ENCODE measurements at regions not wholly inside any gene's neighbourhood (a gene's known extent, or its start where the extent isn't known, plus 50 kb on each side); places are given as distances from the start of the nearest gene placed in this dataset.

GRCh38 chr7:115574681-115575291 is 455.8 kb downstream of the TFEC start (continued):
- TF ChIP-seq ZBTB11 (CRISPR knock-in tag; IDR thresholded peaks at IDR 0.05) = no peak

- H4K20me1 ChIP-seq (ENCODE audit: control insufficient read depth, insufficient read depth) = no peaks in the 10 kb centered on the region
- no peaks in the 10 kb centered on the region for H3K36me3 ChIP-seq (ENCODE audit: control insufficient read depth in 2 of 2, insufficient read depth in 2 of 2, low read length in 1 of 2)
- DNase-seq (ENCODE audit: low read depth, low spot score) = no peak
- SMC1A ChIA-PET (ENCODE audit: uncharacterized antibody, unreplicated experiment) = no interaction called here
- in situ Hi-C loops (cut with MboI) = no loop called here
- RAD21 ChIA-PET (ENCODE audit: unreplicated experiment) = no interaction called here
- POLR2A ChIA-PET = no interaction called here
- no peak for TF ChIP-seq PAX8 (IDR thresholded peaks at IDR 0.05)
- no peak for TF ChIP-seq NR2F1 (conservative IDR thresholded peaks at IDR 0.05)
- H3K27me3 ChIP-seq (replicated peaks in 1 of 2; ENCODE audit: control insufficient read depth in 2 of 2, insufficient read depth in 2 of 2, low read length in 1 of 2) = no peaks in the 10 kb centered on the region
- intact Hi-C loops (cut with micrococcal nuclease; ENCODE audit: unreplicated experiment) = no loop called here
- no peak overlapping the region for H2AFZ ChIP-seq (ENCODE audit: control insufficient read depth, low read depth, low read length)
- BruUV-seq (replicated peaks) = no TSS peak
- H3K4me1 ChIP-seq (ENCODE audit: control insufficient read depth, insufficient read depth, low read length) = no peaks in the 10 kb centered on the region
- no peak for ATAC-seq
- no peak overlapping the region for H3K4me3 ChIP-seq
- no peaks in the 10 kb centered on the region for H3K9me3 ChIP-seq (replicated peaks; ENCODE audit: control insufficient read depth, insufficient read depth, low read length)
- H3K27ac ChIP-seq (ENCODE audit: control insufficient read depth, insufficient read depth) = no peak overlapping the region
- WGBS (ENCODE audit: insufficient coverage, insufficient replicate concordance, low lambda C conversion rate, missing lambda C conversion rate) = 57% methylated on average over 1 of the region's 1 CpG
- CTCF ChIA-PET = no interaction called here
- no peaks in the 10 kb centered on the region for H3K79me2 ChIP-seq (ENCODE audit: control insufficient read depth, insufficient read depth, low read length)
- no peak for FAIRE-seq
- H3K9ac ChIP-seq (ENCODE audit: control insufficient read depth, insufficient read depth, low read length) = no peak overlapping the region
- H3K4me2 ChIP-seq (ENCODE audit: control insufficient read depth, insufficient read depth) = no peak overlapping the region
These were observed 458.5 kb downstream of the TFEC start for GRCh38 chr7:115572111-115572510.
